H1 (cell line): ENCODE measurements at regions not wholly inside any gene's neighbourhood (a gene's known extent, or its start where the extent isn't known, plus 50 kb on each side); places are given as distances from the start of the nearest gene placed in this dataset.

Experiments used
- JUN ChIP-seq: IDR thresholded peaks from 2 replicates; pipeline ENCODE4 v1.6.1; 2011; ENCODE audit warnings: low read depth, mild to moderate bottlenecking, improper control_type of control experiment, low read length
- SIN3A ChIP-seq, 2 experiments: IDR thresholded peaks in 1 of 2; conservative IDR thresholded peaks in 1 of 2; 2 replicates each; pipeline ENCODE4 v1.6.1; 2011 to 2012; ENCODE audit warnings: low read length in 2 of 2, improper control_type of control experiment in 1 of 2, low read depth in 1 of 2, mild to moderate bottlenecking in 1 of 2
- TF ChIP-seq, protein P1 (sequence below): fragments of 300-600 bp; sonication (generic); IDR thresholded peaks from 2 replicates; pipeline ENCODE4 v1.7.1; 2012; ENCODE audit warnings: low read length, moderate library complexity, mild to moderate bottlenecking, inconsistent platforms; ENCODE audit not compliant: insufficient replicate concordance

DNA sequence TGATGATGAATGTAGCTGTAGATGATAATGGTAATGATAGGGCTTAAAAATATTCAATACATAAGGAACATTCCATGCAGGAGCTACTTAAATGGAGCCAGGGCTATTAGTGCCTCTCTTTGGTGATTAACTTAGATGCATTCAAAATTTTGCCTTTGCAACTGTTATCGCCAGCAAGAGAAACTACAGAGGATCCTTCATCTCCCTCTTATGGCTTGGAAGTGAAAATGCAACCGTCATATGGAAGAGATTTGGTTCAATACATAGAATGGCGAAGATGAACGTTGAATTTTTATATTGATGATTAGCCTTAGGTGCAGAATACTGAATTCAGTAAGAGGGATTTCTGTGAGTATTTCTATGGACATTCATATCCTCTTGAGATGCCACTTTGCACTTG, 134.5 kb upstream of the NLGN4X start (continued):
- TF ChIP-seq, protein P1, sequence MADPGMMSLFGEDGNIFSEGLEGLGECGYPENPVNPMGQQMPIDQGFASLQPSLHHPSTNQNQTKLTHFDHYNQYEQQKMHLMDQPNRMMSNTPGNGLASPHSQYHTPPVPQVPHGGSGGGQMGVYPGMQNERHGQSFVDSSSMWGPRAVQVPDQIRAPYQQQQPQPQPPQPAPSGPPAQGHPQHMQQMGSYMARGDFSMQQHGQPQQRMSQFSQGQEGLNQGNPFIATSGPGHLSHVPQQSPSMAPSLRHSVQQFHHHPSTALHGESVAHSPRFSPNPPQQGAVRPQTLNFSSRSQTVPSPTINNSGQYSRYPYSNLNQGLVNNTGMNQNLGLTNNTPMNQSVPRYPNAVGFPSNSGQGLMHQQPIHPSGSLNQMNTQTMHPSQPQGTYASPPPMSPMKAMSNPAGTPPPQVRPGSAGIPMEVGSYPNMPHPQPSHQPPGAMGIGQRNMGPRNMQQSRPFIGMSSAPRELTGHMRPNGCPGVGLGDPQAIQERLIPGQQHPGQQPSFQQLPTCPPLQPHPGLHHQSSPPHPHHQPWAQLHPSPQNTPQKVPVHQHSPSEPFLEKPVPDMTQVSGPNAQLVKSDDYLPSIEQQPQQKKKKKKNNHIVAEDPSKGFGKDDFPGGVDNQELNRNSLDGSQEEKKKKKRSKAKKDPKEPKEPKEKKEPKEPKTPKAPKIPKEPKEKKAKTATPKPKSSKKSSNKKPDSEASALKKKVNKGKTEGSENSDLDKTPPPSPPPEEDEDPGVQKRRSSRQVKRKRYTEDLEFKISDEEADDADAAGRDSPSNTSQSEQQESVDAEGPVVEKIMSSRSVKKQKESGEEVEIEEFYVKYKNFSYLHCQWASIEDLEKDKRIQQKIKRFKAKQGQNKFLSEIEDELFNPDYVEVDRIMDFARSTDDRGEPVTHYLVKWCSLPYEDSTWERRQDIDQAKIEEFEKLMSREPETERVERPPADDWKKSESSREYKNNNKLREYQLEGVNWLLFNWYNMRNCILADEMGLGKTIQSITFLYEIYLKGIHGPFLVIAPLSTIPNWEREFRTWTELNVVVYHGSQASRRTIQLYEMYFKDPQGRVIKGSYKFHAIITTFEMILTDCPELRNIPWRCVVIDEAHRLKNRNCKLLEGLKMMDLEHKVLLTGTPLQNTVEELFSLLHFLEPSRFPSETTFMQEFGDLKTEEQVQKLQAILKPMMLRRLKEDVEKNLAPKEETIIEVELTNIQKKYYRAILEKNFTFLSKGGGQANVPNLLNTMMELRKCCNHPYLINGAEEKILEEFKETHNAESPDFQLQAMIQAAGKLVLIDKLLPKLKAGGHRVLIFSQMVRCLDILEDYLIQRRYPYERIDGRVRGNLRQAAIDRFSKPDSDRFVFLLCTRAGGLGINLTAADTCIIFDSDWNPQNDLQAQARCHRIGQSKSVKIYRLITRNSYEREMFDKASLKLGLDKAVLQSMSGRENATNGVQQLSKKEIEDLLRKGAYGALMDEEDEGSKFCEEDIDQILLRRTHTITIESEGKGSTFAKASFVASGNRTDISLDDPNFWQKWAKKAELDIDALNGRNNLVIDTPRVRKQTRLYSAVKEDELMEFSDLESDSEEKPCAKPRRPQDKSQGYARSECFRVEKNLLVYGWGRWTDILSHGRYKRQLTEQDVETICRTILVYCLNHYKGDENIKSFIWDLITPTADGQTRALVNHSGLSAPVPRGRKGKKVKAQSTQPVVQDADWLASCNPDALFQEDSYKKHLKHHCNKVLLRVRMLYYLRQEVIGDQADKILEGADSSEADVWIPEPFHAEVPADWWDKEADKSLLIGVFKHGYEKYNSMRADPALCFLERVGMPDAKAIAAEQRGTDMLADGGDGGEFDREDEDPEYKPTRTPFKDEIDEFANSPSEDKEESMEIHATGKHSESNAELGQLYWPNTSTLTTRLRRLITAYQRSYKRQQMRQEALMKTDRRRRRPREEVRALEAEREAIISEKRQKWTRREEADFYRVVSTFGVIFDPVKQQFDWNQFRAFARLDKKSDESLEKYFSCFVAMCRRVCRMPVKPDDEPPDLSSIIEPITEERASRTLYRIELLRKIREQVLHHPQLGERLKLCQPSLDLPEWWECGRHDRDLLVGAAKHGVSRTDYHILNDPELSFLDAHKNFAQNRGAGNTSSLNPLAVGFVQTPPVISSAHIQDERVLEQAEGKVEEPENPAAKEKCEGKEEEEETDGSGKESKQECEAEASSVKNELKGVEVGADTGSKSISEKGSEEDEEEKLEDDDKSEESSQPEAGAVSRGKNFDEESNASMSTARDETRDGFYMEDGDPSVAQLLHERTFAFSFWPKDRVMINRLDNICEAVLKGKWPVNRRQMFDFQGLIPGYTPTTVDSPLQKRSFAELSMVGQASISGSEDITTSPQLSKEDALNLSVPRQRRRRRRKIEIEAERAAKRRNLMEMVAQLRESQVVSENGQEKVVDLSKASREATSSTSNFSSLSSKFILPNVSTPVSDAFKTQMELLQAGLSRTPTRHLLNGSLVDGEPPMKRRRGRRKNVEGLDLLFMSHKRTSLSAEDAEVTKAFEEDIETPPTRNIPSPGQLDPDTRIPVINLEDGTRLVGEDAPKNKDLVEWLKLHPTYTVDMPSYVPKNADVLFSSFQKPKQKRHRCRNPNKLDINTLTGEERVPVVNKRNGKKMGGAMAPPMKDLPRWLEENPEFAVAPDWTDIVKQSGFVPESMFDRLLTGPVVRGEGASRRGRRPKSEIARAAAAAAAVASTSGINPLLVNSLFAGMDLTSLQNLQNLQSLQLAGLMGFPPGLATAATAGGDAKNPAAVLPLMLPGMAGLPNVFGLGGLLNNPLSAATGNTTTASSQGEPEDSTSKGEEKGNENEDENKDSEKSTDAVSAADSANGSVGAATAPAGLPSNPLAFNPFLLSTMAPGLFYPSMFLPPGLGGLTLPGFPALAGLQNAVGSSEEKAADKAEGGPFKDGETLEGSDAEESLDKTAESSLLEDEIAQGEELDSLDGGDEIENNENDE: no peak
- no peak for TF ChIP-seq SIN3A (conservative IDR thresholded peaks at IDR 0.05 in 1 of 2, IDR thresholded peaks at IDR 0.05 in 1 of 2; ENCODE audit: low read depth in 1 of 2, low read length in 2 of 2)
- no peak for TF ChIP-seq JUN
